ENCODE measurements at regions not wholly inside any gene's neighbourhood (a gene's known extent, or its start where the extent isn't known, plus 50 kb on each side); places are given as distances from the start of the nearest gene placed in this dataset.
"Not testable (repeated sequence)": the region's sequence is repeated elsewhere in the genome, so short reads cannot be mapped to it uniquely, and the experiment has no call there.

- TF ChIP-seq CTCF (IDR thresholded peaks at IDR 0.05; ENCODE audit: low read depth, low read length, missing input control) = no peak
- no peak for TF ChIP-seq ZBTB33 (IDR thresholded peaks at IDR 0.05)
- no peak for TF ChIP-seq RAD21 (IDR thresholded peaks at IDR 0.05)
Measured at GRCh38 chr2:16346671-16347070, 319.0 kb downstream of the CYRIA start (continued).

- H3K4me3 ChIP-seq (ENCODE audit: low read depth in 1 of 3, low read length in 3 of 3); DNase-seq (ENCODE audit: low spot score); H3K36me3 ChIP-seq (ENCODE audit: control insufficient read depth in 4 of 4, insufficient read depth in 3 of 4, low read depth in 1 of 4, low read length in 3 of 4); H3K9me3 ChIP-seq (ENCODE audit: control insufficient read depth in 4 of 4, low read length in 3 of 4); H3K27me3 ChIP-seq (ENCODE audit: control insufficient read depth in 4 of 4, insufficient read depth in 4 of 4, low read length in 3 of 4); H3K27ac ChIP-seq (ENCODE audit: low read depth in 1 of 2, low read length in 2 of 2); H3K9ac ChIP-seq (ENCODE audit: low read depth in 1 of 2, low read length in 2 of 2); H3K4me1 ChIP-seq (ENCODE audit: control insufficient read depth in 4 of 4, insufficient read depth in 4 of 4, low read length in 3 of 4): not testable (repeated sequence)
- WGBS = 84% methylated on average over 9 of the region's 9 CpGs
Measured at GRCh38 chr2:16345231-16345630, 320.4 kb downstream of the CYRIA start.

GRCh38 chr2:16339206-16339605 is 326.4 kb downstream of the CYRIA start:
- no peak overlapping the region for H3K4me3 ChIP-seq (ENCODE audit: low read depth in 1 of 3, low read length in 3 of 3)
- DNase-seq (ENCODE audit: low spot score) = no peak
- H3K4me1 ChIP-seq (ENCODE audit: control insufficient read depth in 4 of 4, insufficient read depth in 4 of 4, low read length in 3 of 4) = no peaks in the 10 kb centered on the region
- peaks cover 0 to 7% (median 1%) of the 10 kb centered on the region in 4 donors for H3K9me3 ChIP-seq (ENCODE audit: control insufficient read depth in 4 of 4, low read length in 3 of 4)
- peaks cover 0 to 5% (median 0%) of the 10 kb centered on the region in 4 donors for H3K27me3 ChIP-seq (ENCODE audit: control insufficient read depth in 4 of 4, insufficient read depth in 4 of 4, low read length in 3 of 4)
- WGBS = 68% methylated on average over 1 of the region's 1 CpG
- no peak overlapping the region for H3K27ac ChIP-seq (ENCODE audit: low read depth in 1 of 2, low read length in 2 of 2)
- no peak for TF ChIP-seq HNF4G (IDR thresholded peaks at IDR 0.05)
- TF ChIP-seq SP1 (IDR thresholded peaks at IDR 0.05) = no peak
- no peak for TF ChIP-seq RXRA (IDR thresholded peaks at IDR 0.05)
- no peak for TF ChIP-seq GABPA (IDR thresholded peaks at IDR 0.05 in 1 of 2, conservative IDR thresholded peaks at IDR 0.05 in 1 of 2)
- no peak for TF ChIP-seq HNF4A (conservative IDR thresholded peaks at IDR 0.05)
- no peak for TF ChIP-seq RAD21 (IDR thresholded peaks at IDR 0.05)
- no peak for TF ChIP-seq EGR1 (IDR thresholded peaks at IDR 0.05; ENCODE audit: low read depth in 2 of 2)
- TF ChIP-seq FOXA2 (IDR thresholded peaks at IDR 0.05) = no peak
- no peak for TF ChIP-seq CTCF (IDR thresholded peaks at IDR 0.05; ENCODE audit: low read depth, low read length, missing input control)
- no peak for TF ChIP-seq REST (IDR thresholded peaks at IDR 0.05)
- TF ChIP-seq NR2F2 (IDR thresholded peaks at IDR 0.05) = no peak
- no peak for TF ChIP-seq ZBTB33 (IDR thresholded peaks at IDR 0.05)
- TF ChIP-seq FOXA1 (IDR thresholded peaks at IDR 0.05) = no peak
- no peak overlapping the region for H3K9ac ChIP-seq (ENCODE audit: low read depth in 1 of 2, low read length in 2 of 2)
- no peaks in the 10 kb centered on the region for H3K36me3 ChIP-seq (ENCODE audit: control insufficient read depth in 4 of 4, insufficient read depth in 3 of 4, low read depth in 1 of 4, low read length in 3 of 4)
